ENCODE measurements at regions not wholly inside any gene's neighbourhood (a gene's known extent, or its start where the extent isn't known, plus 50 kb on each side); places are given as distances from the start of the nearest gene placed in this dataset.

DNA sequence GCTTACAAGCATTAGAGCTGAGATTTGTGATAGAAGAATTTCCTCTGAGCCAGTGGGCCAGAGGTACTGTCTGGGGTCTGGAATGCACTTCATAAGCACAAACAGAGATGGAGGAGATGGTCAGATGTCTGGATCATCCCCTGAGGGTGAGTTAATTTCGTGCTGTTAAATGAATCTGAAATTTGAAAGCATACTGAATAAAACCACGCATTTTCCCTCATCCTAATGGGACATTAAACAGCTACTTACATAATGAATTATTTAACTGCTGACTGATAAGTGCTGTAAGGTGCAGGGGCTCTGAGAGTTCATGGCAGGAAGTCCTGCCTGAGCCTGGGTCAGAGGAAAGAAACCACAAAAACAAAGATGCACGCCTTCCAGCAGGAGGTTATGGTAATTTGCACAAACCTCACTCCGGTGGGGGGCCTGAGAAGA is 136.3 kb upstream of the XYLT1 start:
- TF ChIP-seq, protein P1, sequence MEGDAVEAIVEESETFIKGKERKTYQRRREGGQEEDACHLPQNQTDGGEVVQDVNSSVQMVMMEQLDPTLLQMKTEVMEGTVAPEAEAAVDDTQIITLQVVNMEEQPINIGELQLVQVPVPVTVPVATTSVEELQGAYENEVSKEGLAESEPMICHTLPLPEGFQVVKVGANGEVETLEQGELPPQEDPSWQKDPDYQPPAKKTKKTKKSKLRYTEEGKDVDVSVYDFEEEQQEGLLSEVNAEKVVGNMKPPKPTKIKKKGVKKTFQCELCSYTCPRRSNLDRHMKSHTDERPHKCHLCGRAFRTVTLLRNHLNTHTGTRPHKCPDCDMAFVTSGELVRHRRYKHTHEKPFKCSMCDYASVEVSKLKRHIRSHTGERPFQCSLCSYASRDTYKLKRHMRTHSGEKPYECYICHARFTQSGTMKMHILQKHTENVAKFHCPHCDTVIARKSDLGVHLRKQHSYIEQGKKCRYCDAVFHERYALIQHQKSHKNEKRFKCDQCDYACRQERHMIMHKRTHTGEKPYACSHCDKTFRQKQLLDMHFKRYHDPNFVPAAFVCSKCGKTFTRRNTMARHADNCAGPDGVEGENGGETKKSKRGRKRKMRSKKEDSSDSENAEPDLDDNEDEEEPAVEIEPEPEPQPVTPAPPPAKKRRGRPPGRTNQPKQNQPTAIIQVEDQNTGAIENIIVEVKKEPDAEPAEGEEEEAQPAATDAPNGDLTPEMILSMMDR (IDR thresholded peaks at IDR 0.05; ENCODE audit: low read depth, low read length) = no peak
- Histone ChIP-seq H3K27me3 (no peaks in the 10 kb centered on the region), H3K4me1 (no peaks in the 10 kb centered on the region; the same call in 1 of the 2 replicates), H3K9me3 (no peaks in the 10 kb centered on the region), H3K4me3 (ENCODE audit: low read depth, low read length) (no peak overlapping the region), H3K36me3 (no peaks in the 10 kb centered on the region)
- no peak for DNase-seq

DNA sequence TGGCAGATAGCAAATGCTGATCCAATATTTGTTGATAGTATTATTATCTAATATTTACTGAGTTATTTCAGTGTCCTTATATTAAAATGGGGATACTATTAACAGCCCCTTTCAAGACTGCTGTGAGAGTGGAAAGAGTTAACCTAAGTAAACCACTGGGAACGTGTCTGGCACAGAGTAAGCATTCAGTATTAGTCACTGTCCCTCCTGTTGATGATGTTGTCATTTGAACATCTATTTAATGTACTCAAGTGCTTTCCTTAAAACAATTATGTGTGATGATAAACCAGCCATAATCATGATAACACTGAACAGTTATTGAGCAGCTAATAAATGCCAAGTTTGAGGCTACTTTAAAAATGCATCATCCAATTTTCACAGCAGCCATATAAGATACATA is 135.7 kb upstream of the XYLT1 start:
- no peaks in the 10 kb centered on the region for H3K36me3 ChIP-seq
- H3K9me3 ChIP-seq = no peaks in the 10 kb centered on the region
- TF ChIP-seq, protein P1 (IDR thresholded peaks at IDR 0.05; ENCODE audit: low read depth, low read length) = no peak
- no peak overlapping the region for H3K4me3 ChIP-seq (ENCODE audit: low read depth, low read length)
- DNase-seq = no peak
- no peaks in the 10 kb centered on the region; the same call in 1 of the 2 replicates for H3K4me1 ChIP-seq
- no peaks in the 10 kb centered on the region for H3K27me3 ChIP-seq

DNA sequence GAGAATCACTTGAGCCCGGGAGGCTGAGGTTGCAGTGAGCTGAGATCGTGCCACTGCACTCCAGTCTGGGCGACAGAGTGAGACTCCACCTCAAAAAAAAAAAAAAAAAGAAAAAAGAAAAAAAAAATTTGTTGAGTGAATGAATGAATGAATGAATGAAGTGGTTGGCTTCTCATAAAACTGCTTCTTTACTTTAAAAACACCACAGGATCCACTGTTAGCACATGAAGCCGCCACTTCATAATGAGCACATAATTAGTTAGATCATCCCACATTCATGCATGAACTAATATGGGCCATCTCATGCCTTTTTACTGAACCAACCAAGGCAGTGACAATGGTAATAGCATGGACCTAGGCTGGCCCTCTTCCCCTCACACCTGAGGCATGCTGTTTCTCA is 135.0 kb upstream of the XYLT1 start:
- H3K4me1 ChIP-seq = no peaks in the 10 kb centered on the region; the same call in 1 of the 2 replicates
- H3K27me3 ChIP-seq = no peaks in the 10 kb centered on the region
- H3K36me3 ChIP-seq = no peaks in the 10 kb centered on the region
- no peak for DNase-seq
- no peaks in the 10 kb centered on the region for H3K9me3 ChIP-seq
- TF ChIP-seq, protein P1 (IDR thresholded peaks at IDR 0.05; ENCODE audit: low read depth, low read length) = no peak
- no peak overlapping the region for H3K4me3 ChIP-seq (ENCODE audit: low read depth, low read length)

DNA sequence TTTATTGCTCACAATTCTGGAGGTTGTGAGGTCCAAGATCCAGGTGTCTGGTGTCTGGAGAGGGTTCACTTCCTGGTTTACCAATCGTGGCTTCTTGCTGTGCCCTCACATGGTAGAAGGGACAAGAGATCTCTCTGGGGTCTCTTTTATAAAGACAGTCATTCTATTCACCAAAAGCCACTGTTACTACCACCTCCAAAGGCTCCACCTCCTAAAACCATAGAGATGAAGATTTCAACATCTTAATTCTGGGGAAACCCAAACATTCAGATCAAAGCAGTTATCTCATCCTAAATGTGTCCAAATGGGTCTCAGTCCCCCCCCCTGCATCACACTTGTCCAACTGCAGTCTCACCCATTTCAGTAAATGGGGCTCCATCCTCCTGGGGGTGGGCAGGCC is 132.9 kb upstream of the XYLT1 start:
- Histone ChIP-seq H3K27me3 (no peaks in the 10 kb centered on the region), H3K4me3 (ENCODE audit: low read depth, low read length) (no peak overlapping the region), H3K9me3 (peaks cover 4% of the 10 kb centered on the region; the same call in 1 of the 2 replicates), H3K36me3 (no peaks in the 10 kb centered on the region), H3K4me1 (no peaks in the 10 kb centered on the region; the same call in 1 of the 2 replicates)
- TF ChIP-seq, protein P1 (IDR thresholded peaks at IDR 0.05; ENCODE audit: low read depth, low read length) = no peak
- DNase-seq = no peak

DNA sequence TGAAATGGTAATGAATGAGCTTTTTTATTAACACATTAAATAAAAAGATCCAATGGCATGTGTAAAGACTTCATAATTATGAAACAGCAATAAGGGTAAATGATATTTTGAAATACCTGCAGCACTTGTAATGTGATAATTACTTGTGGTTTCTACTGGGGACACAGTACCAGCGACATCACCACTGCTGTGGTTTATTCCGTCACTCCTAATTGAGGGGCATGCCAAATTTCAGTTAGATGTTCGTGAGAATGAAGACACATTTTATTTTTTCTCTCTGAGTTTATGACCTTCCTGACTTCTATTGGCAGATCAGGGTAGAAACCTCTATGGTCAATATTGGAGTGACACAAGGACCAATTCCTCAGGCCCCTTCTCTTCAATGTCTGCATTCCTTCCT is 131.9 kb upstream of the XYLT1 start:
- H3K9me3 ChIP-seq = peaks cover 4% of the 10 kb centered on the region; the same call in 1 of the 2 replicates
- no peaks in the 10 kb centered on the region for H3K36me3 ChIP-seq
- TF ChIP-seq, protein P1 (IDR thresholded peaks at IDR 0.05; ENCODE audit: low read depth, low read length) = no peak
- DNase-seq = no peak
- no peaks in the 10 kb centered on the region for H3K27me3 ChIP-seq
- no peak overlapping the region for H3K4me3 ChIP-seq (ENCODE audit: low read depth, low read length)
- no peaks in the 10 kb centered on the region; the same call in 1 of the 2 replicates for H3K4me1 ChIP-seq

DNA sequence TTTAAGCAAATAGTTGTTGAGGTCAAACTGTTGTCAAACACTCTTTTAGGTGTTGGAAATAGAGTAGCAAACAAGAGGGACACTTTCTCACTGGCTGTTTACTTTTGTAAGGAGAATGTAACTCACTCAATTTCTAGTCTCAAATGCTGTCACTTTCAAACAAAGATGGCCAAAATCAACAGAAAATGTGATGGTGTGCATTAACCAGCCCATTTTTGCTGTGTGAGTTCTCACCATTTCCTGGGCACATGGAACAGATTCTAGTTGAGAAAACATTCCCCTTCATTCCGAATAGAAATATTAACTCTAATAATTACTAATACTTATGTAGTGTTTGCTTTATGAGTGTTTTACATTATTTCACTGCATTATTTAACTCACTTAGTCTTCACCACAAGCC is 128.2 kb upstream of the XYLT1 start:
- H3K36me3 ChIP-seq = no peaks in the 10 kb centered on the region
- H3K4me3 ChIP-seq (ENCODE audit: low read depth, low read length) = no peak overlapping the region
- peaks cover 4% of the 10 kb centered on the region; the same call in 1 of the 2 replicates for H3K9me3 ChIP-seq
- H3K27me3 ChIP-seq = no peaks in the 10 kb centered on the region
- H3K4me1 ChIP-seq = no peaks in the 10 kb centered on the region
- TF ChIP-seq, protein P1 (IDR thresholded peaks at IDR 0.05; ENCODE audit: low read depth, low read length) = no peak
- DNase-seq = no peak
